Activated naive CD8-positive, alpha-beta T cell treated with anti-CD3 and anti-CD28 coated beads, Interleukin-2, amount 10 ng/mL, durations not matched to agents 7 days and 5 days (primary cell): ENCODE measurements at regions not wholly inside any gene's neighbourhood (a gene's known extent, or its start where the extent isn't known, plus 50 kb on each side); places are given as distances from the start of the nearest gene placed in this dataset.

Experiments
- ATAC-seq: fragments of 150-1000 bp; cut with Tn5 transposase; one replicate; pipeline ENCODE4 v1.10.0; 2021; ENCODE audit warnings: low read depth, moderate library complexity
- POLR2A ChIA-PET: fragments of 350-600 bp; sonication (Branson Sonifier 250); formaldehyde crosslinking; loops from one replicate; lab custom pipeline; 2021; ENCODE audit warnings: antibody characterized with exemption; lab: Charles Lee
- DNase-seq: peaks from one replicate; pipeline ENCODE4 v3.0.0; 2021
- H3K27ac Mint-ChIP-seq: one replicate; pipeline ENCODE4 v1.8.0; 2022; ENCODE audit warnings: mild to moderate bottlenecking, mixed read lengths
- H3K27me3 Mint-ChIP-seq: one replicate; pipeline ENCODE4 v1.8.0; 2022; ENCODE audit warnings: mild to moderate bottlenecking, moderate library complexity, mixed read lengths
- H3K36me3 Mint-ChIP-seq: one replicate; pipeline ENCODE4 v1.8.0; 2021; ENCODE audit warnings: mild to moderate bottlenecking, mixed read lengths
- H3K4me1 Mint-ChIP-seq: one replicate; pipeline ENCODE4 v1.8.0; 2021; ENCODE audit warnings: mixed read lengths
- H3K4me3 Mint-ChIP-seq: one replicate; pipeline ENCODE4 v1.8.0; 2022; ENCODE audit warnings: mild to moderate bottlenecking, moderate library complexity, mixed read lengths
- H3K9me3 Mint-ChIP-seq: one replicate; pipeline ENCODE4 v1.8.0; 2021; ENCODE audit warnings: mixed read lengths

- peaks cover 1% of the 10 kb centered on the region for H3K27me3 Mint-ChIP-seq
- no peaks in the 10 kb centered on the region for H3K9me3 Mint-ChIP-seq
- H3K4me3 Mint-ChIP-seq = no peak overlapping the region
- POLR2A ChIA-PET = no interaction called here
- H3K36me3 Mint-ChIP-seq = no peaks in the 10 kb centered on the region
- no peak overlapping the region for H3K27ac Mint-ChIP-seq
- DNase-seq (no peak), ATAC-seq (no peak)
- H3K4me1 Mint-ChIP-seq = no peaks in the 10 kb centered on the region
Measured at GRCh38 chr14:101049942-101050341, 146.4 kb upstream of the RTL1 start.

- Mint-ChIP-seq H3K27ac (no peak overlapping the region), H3K9me3 (no peaks in the 10 kb centered on the region), H3K4me1 (no peaks in the 10 kb centered on the region), H3K36me3 (no peaks in the 10 kb centered on the region), H3K4me3 (no peak overlapping the region), H3K27me3 (no peaks in the 10 kb centered on the region)
- no peak for DNase-seq
- POLR2A ChIA-PET = no interaction called here
- ATAC-seq = no peak
Measured at GRCh38 chr14:101050901-101051490, 147.5 kb upstream of the RTL1 start.

- Mint-ChIP-seq H3K4me1 (no peaks in the 10 kb centered on the region), H3K9me3 (no peaks in the 10 kb centered on the region), H3K36me3 (no peaks in the 10 kb centered on the region), H3K27me3 (no peaks in the 10 kb centered on the region), H3K27ac (no peak overlapping the region), H3K4me3 (no peak overlapping the region)
- POLR2A ChIA-PET = no interaction called here
- ATAC-seq = no peak
- DNase-seq = no peak
Measured at GRCh38 chr14:101054671-101055070, 151.1 kb upstream of the RTL1 start.

GRCh38 chr14:101055106-101055662 lies 151.7 kb upstream of the RTL1 start:
- ATAC-seq (no peak), DNase-seq (no peak)
- Mint-ChIP-seq H3K27me3 (no peaks in the 10 kb centered on the region), H3K9me3 (no peaks in the 10 kb centered on the region), H3K27ac (no peak overlapping the region), H3K36me3 (no peaks in the 10 kb centered on the region), H3K4me3 (no peak overlapping the region), H3K4me1 (no peaks in the 10 kb centered on the region)
- POLR2A ChIA-PET = no interaction called here

- ATAC-seq = no peak
Measured at GRCh38 chr14:101055776-101056374, 152.4 kb upstream of the RTL1 start.

GRCh38 chr14:101056446-101056845 lies 152.9 kb upstream of the RTL1 start:
- Mint-ChIP-seq H3K36me3 (no peaks in the 10 kb centered on the region), H3K27ac (no peak overlapping the region), H3K9me3 (no peaks in the 10 kb centered on the region), H3K4me3 (no peak overlapping the region), H3K27me3 (no peaks in the 10 kb centered on the region), H3K4me1 (no peaks in the 10 kb centered on the region)
- POLR2A ChIA-PET = no interaction called here
- no peak for ATAC-seq
- DNase-seq = no peak

More at GRCh38 chr14:101055776-101056374, 152.4 kb upstream of the RTL1 start:
- no peaks in the 10 kb centered on the region for H3K27me3 Mint-ChIP-seq
- no peak for DNase-seq
- no peaks in the 10 kb centered on the region for H3K4me1 Mint-ChIP-seq
- H3K27ac Mint-ChIP-seq = no peak overlapping the region
- H3K9me3 Mint-ChIP-seq = no peaks in the 10 kb centered on the region
- H3K36me3 Mint-ChIP-seq = no peaks in the 10 kb centered on the region
- POLR2A ChIA-PET = no interaction called here
- H3K4me3 Mint-ChIP-seq = no peak overlapping the region

- Mint-ChIP-seq H3K27me3 (no peaks in the 10 kb centered on the region), H3K9me3 (no peaks in the 10 kb centered on the region), H3K27ac (no peak overlapping the region), H3K36me3 (no peaks in the 10 kb centered on the region), H3K4me3 (no peak overlapping the region), H3K4me1 (no peaks in the 10 kb centered on the region)
- ATAC-seq (no peak), DNase-seq (no peak)
- POLR2A ChIA-PET = no interaction called here
Measured at GRCh38 chr14:101057394-101057793, 153.9 kb upstream of the RTL1 start.

GRCh38 chr14:101058571-101058970 lies 155.0 kb upstream of the RTL1 start:
- Mint-ChIP-seq H3K9me3 (no peaks in the 10 kb centered on the region), H3K36me3 (no peaks in the 10 kb centered on the region), H3K27ac (no peak overlapping the region), H3K27me3 (no peaks in the 10 kb centered on the region), H3K4me3 (no peak overlapping the region), H3K4me1 (no peaks in the 10 kb centered on the region)
- POLR2A ChIA-PET = no interaction called here
- ATAC-seq = no peak
- DNase-seq = no peak

- Mint-ChIP-seq H3K4me1 (no peaks in the 10 kb centered on the region), H3K27ac (no peak overlapping the region), H3K27me3 (no peaks in the 10 kb centered on the region), H3K9me3 (no peaks in the 10 kb centered on the region), H3K4me3 (no peak overlapping the region), H3K36me3 (no peaks in the 10 kb centered on the region)
- no peak for DNase-seq
- POLR2A ChIA-PET = no interaction called here
- no peak for ATAC-seq
Measured at GRCh38 chr14:101060171-101060601, 156.7 kb upstream of the RTL1 start.

GRCh38 chr14:101061411-101062064 lies 158.0 kb upstream of the RTL1 start:
- no peak for DNase-seq
- H3K4me1 Mint-ChIP-seq = no peaks in the 10 kb centered on the region
- POLR2A ChIA-PET = no interaction called here
- H3K27ac Mint-ChIP-seq = no peak overlapping the region
- H3K9me3 Mint-ChIP-seq = no peaks in the 10 kb centered on the region
- H3K4me3 Mint-ChIP-seq = no peak overlapping the region
- H3K36me3 Mint-ChIP-seq = no peaks in the 10 kb centered on the region
- H3K27me3 Mint-ChIP-seq = no peaks in the 10 kb centered on the region
- no peak for ATAC-seq

- Mint-ChIP-seq H3K36me3 (no peaks in the 10 kb centered on the region), H3K9me3 (no peaks in the 10 kb centered on the region), H3K27ac (no peak overlapping the region), H3K4me1 (no peaks in the 10 kb centered on the region), H3K4me3 (no peak overlapping the region), H3K27me3 (no peaks in the 10 kb centered on the region)
- no peak for ATAC-seq
- POLR2A ChIA-PET = no interaction called here
- no peak for DNase-seq
Measured at GRCh38 chr14:101062065-101062450, 158.5 kb upstream of the RTL1 start.

GRCh38 chr14:101062601-101063000 lies 159.1 kb upstream of the RTL1 start:
- H3K27ac Mint-ChIP-seq = no peak overlapping the region
- H3K9me3 Mint-ChIP-seq = no peaks in the 10 kb centered on the region
- H3K27me3 Mint-ChIP-seq = no peaks in the 10 kb centered on the region
- H3K4me1 Mint-ChIP-seq = no peaks in the 10 kb centered on the region
- no peak for ATAC-seq
- DNase-seq = no peak
- H3K4me3 Mint-ChIP-seq = no peak overlapping the region
- no peaks in the 10 kb centered on the region for H3K36me3 Mint-ChIP-seq
- POLR2A ChIA-PET = no interaction called here

- Mint-ChIP-seq H3K4me1 (no peaks in the 10 kb centered on the region), H3K36me3 (no peaks in the 10 kb centered on the region), H3K9me3 (no peaks in the 10 kb centered on the region), H3K27me3 (no peaks in the 10 kb centered on the region), H3K27ac (no peak overlapping the region), H3K4me3 (no peak overlapping the region)
- DNase-seq (no peak), ATAC-seq (no peak)
- POLR2A ChIA-PET = no interaction called here
Measured at GRCh38 chr14:101063121-101063520, 159.6 kb upstream of the RTL1 start.

- Mint-ChIP-seq H3K4me3 (no peak overlapping the region), H3K27ac (no peak overlapping the region), H3K36me3 (no peaks in the 10 kb centered on the region), H3K4me1 (no peaks in the 10 kb centered on the region), H3K9me3 (no peaks in the 10 kb centered on the region), H3K27me3 (peaks cover 6% of the 10 kb centered on the region)
- DNase-seq (no peak), ATAC-seq (no peak)
- POLR2A ChIA-PET = no interaction called here
Measured at GRCh38 chr14:101064121-101064661, 160.7 kb upstream of the RTL1 start.
